ENCODE measurements at regions not wholly inside any gene's neighbourhood (a gene's known extent, or its start where the extent isn't known, plus 50 kb on each side); places are given as distances from the start of the nearest gene placed in this dataset.

- DNase-seq (ENCODE audit: low read depth) = no peak
- H3K4me3 ChIP-seq (ENCODE audit: low read depth, low read length) = no peak overlapping the region
- no peak for TF ChIP-seq CTCF (IDR thresholded peaks at IDR 0.05; ENCODE audit: insufficient read depth, low read depth, low read length, missing control alignments)
These were observed 88.7 kb downstream of the IGLL5 start for GRCh38 chr22:22976033-22976922.

GRCh38 chr22:22977479-22978200 lies 90.0 kb downstream of the IGLL5 start:
- no peak overlapping the region for H3K4me3 ChIP-seq (ENCODE audit: low read depth, low read length)
- DNase-seq (ENCODE audit: low read depth) = no peak
- TF ChIP-seq CTCF (IDR thresholded peaks at IDR 0.05; ENCODE audit: insufficient read depth, low read depth, low read length, missing control alignments) = no peak

- no peak for TF ChIP-seq CTCF (IDR thresholded peaks at IDR 0.05; ENCODE audit: insufficient read depth, low read depth, low read length, missing control alignments)
- no peak for DNase-seq (ENCODE audit: low read depth)
- no peak overlapping the region for H3K4me3 ChIP-seq (ENCODE audit: low read depth, low read length)
These were observed 91.0 kb downstream of the IGLL5 start for GRCh38 chr22:22978637-22979036.

GRCh38 chr22:22979121-22979724 lies 91.1 kb upstream of the GNAZ start:
- TF ChIP-seq CTCF (IDR thresholded peaks at IDR 0.05; ENCODE audit: insufficient read depth, low read depth, low read length, missing control alignments) = no peak
- no peak overlapping the region for H3K4me3 ChIP-seq (ENCODE audit: low read depth, low read length)
- no peak for DNase-seq (ENCODE audit: low read depth)

GRCh38 chr22:22979954-22980353 lies 90.4 kb upstream of the GNAZ start:
- TF ChIP-seq CTCF (IDR thresholded peaks at IDR 0.05; ENCODE audit: insufficient read depth, low read depth, low read length, missing control alignments) = no peak
- H3K4me3 ChIP-seq (ENCODE audit: low read depth, low read length) = no peak overlapping the region
- DNase-seq (ENCODE audit: low read depth) = no peak

GRCh38 chr22:22981670-22982571 lies 88.4 kb upstream of the GNAZ start:
- H3K4me3 ChIP-seq (ENCODE audit: low read depth, low read length) = no peak overlapping the region
- TF ChIP-seq CTCF (IDR thresholded peaks at IDR 0.05; ENCODE audit: insufficient read depth, low read depth, low read length, missing control alignments) = no peak
- DNase-seq (ENCODE audit: low read depth) = no peak
